Type B pancreatic cell (in vitro differentiated cells): ENCODE measurements at regions not wholly inside any gene's neighbourhood (a gene's known extent, or its start where the extent isn't known, plus 50 kb on each side); places are given as distances from the start of the nearest gene placed in this dataset.
"Not testable (repeated sequence)": the region's sequence is repeated elsewhere in the genome, so short reads cannot be mapped to it uniquely, and the experiment has no call there.

Experiments used
- DNase-seq: peaks from one replicate; pipeline ENCODE4 v3.0.0; 2021; ENCODE audit warnings: mixed read lengths; ENCODE audit not compliant: unreplicated experiment; ENCODE audit errors: extremely low spot score
- H3K27ac Mint-ChIP-seq: 2 replicates; pipeline ENCODE4 v1.8.0; 2021; ENCODE audit warnings: mild to moderate bottlenecking, mixed read lengths
- H3K27me3 Mint-ChIP-seq: 2 replicates; pipeline ENCODE4 v1.8.0; 2021; ENCODE audit warnings: mixed read lengths
- H3K36me3 Mint-ChIP-seq: 2 replicates; pipeline ENCODE4 v1.8.0; 2021; ENCODE audit warnings: mixed read lengths
- H3K4me1 Mint-ChIP-seq: one replicate; pipeline ENCODE4 v1.8.0; 2021; ENCODE audit warnings: mixed read lengths; ENCODE audit not compliant: unreplicated experiment
- H3K4me3 Mint-ChIP-seq: 2 replicates; pipeline ENCODE4 v1.8.0; 2021; ENCODE audit warnings: mild to moderate bottlenecking, mixed read lengths
- H3K9me3 Mint-ChIP-seq: 2 replicates; pipeline ENCODE4 v1.8.0; 2021; ENCODE audit warnings: mixed read lengths
- TF ChIP-seq, protein P1 (sequence below): fragments of 200-600 bp; sonication (generic); conservative IDR thresholded peaks from 2 replicates; pipeline ENCODE4 v1.5.0; 2021; ENCODE audit warnings: antibody characterized with exemption, mild to moderate bottlenecking

DNA sequence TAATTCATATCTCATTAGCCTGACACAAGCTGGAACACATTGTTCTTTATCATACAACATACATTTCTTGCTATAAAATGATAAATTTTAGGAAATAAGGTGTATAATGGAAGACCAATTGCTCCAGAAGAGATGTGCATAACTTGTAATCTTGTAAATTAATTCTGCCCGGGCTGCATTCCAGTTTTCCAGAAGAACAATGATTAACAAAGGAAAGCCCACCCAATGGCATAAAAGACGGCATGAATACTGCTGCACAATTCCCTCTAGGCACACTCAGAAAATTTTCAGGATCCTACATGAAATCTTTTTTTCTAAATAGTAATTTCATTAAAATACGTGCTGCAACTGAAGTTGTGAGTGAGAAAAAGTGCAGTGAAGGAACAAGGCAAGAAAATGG is 137.4 kb upstream of the KRR1 start:
- Mint-ChIP-seq H3K9me3 (peaks cover 10% of the 10 kb centered on the region), H3K4me1 (peaks cover 31% of the 10 kb centered on the region)

DNA sequence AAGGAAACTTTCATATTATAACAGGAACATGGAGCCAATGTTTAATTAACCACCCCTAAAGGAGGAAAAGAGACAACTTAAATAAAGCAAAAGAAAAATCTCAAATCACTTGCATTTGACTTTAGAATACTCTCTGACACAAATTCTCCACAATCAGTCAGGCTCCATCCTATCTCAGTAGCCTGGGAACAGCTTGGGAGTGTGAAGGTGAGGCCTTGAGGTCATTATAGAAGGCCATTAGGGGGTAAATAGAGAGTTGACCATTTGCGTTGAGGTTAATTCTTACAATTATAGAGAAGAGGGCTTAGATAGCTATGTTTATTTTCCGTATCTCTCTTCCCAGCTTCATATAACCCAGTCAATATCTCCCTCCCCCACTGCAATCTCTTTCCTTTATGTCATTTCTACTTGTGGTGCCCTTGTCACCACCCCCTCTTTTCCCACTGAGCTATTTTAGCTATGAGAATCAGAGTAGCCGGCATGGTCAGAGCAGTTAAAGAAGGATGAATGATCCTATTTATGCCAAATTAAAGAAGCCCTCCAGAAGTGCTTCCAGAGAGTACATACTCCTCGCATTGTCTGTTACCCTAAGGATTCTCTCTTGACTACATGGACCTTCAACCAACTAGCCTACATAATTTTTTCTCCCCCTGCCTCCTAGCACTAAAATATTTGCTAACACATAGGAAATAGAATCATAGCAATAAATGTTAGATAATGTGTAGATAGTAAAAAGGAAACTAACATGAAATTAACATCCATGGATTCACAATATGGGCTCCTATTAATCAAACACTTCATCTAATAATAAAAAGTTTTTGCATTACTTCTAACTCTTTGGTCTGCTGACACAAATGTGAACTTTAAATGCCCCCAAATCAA is 135.2 kb upstream of the KRR1 start:
- no peaks in the 10 kb centered on the region for H3K27me3 Mint-ChIP-seq
- no peak for DNase-seq
- no peak overlapping the region for H3K4me3 Mint-ChIP-seq
- TF ChIP-seq, protein P1, sequence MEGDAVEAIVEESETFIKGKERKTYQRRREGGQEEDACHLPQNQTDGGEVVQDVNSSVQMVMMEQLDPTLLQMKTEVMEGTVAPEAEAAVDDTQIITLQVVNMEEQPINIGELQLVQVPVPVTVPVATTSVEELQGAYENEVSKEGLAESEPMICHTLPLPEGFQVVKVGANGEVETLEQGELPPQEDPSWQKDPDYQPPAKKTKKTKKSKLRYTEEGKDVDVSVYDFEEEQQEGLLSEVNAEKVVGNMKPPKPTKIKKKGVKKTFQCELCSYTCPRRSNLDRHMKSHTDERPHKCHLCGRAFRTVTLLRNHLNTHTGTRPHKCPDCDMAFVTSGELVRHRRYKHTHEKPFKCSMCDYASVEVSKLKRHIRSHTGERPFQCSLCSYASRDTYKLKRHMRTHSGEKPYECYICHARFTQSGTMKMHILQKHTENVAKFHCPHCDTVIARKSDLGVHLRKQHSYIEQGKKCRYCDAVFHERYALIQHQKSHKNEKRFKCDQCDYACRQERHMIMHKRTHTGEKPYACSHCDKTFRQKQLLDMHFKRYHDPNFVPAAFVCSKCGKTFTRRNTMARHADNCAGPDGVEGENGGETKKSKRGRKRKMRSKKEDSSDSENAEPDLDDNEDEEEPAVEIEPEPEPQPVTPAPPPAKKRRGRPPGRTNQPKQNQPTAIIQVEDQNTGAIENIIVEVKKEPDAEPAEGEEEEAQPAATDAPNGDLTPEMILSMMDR = no peak
- no peak overlapping the region for H3K27ac Mint-ChIP-seq
- H3K4me1 Mint-ChIP-seq = peaks cover 31% of the 10 kb centered on the region
- H3K9me3 Mint-ChIP-seq = peaks cover 4% of the 10 kb centered on the region
- no peaks in the 10 kb centered on the region for H3K36me3 Mint-ChIP-seq

More for the DNA sequence above, 137.4 kb upstream of the KRR1 start:
- H3K4me3 Mint-ChIP-seq = no peak overlapping the region
- no peak overlapping the region for H3K27ac Mint-ChIP-seq
- H3K27me3 Mint-ChIP-seq = no peaks in the 10 kb centered on the region
- TF ChIP-seq, protein P1 = no peak
- peaks cover 4% of the 10 kb centered on the region for H3K36me3 Mint-ChIP-seq
- DNase-seq = no peak

DNA sequence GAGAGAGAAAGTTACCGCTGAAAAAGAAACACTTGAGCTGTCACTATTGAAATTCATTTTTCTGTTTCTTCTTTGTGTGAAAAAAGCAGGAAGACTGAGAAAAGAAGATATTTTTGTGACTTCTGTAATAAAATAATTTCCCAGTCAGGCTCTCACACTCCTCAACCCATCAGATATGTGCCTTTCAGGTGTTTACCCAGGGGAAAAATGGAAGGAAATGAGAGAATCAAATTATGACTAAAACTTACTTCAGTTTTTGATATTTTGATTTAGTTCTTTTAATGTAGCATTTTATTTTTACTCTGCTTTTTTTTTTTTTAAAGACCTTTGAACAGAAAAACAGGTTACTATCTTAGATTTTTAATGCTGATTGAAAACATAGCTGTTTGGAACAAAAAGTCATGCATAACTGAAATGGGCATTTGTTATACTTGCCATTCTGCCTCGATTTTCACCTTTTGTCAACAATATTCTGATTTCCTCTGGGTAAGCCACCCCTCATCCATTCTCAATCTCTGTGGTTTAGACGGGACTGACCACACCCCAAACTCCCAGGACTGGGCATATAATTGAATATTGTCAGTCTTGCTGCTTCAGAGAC is 133.2 kb upstream of the KRR1 start:
- Mint-ChIP-seq H3K9me3 (no peaks in the 10 kb centered on the region), H3K27me3 (no peaks in the 10 kb centered on the region), H3K4me3 (no peak overlapping the region), H3K4me1 (peaks cover 34% of the 10 kb centered on the region), H3K27ac (no peak overlapping the region), H3K36me3 (no peaks in the 10 kb centered on the region)
- DNase-seq = no peak
- TF ChIP-seq, protein P1 = no peak

DNA sequence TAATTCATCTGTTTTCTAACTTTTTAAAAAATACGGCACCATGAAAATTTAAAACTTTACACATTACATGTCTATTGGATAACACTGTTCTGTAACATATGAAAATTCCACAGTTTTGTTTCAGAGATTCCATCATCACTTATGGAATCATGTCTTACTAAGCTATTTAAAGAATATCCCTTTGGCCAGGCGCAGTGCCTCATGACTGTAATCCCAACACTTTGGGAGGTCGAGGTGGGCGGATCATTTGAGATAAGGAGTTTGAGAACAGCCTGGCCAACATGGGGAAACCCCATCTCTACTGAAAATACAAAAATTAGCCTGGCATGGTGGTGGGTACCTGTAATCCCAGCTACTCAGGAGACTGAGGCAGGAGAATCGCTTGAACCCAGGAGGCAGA is 131.7 kb upstream of the KRR1 start:
- not testable (repeated sequence) for H3K27ac Mint-ChIP-seq, H3K9me3 Mint-ChIP-seq, H3K27me3 Mint-ChIP-seq, DNase-seq, H3K4me3 Mint-ChIP-seq, H3K36me3 Mint-ChIP-seq
- peaks cover 38% of the 10 kb centered on the region for H3K4me1 Mint-ChIP-seq

DNA sequence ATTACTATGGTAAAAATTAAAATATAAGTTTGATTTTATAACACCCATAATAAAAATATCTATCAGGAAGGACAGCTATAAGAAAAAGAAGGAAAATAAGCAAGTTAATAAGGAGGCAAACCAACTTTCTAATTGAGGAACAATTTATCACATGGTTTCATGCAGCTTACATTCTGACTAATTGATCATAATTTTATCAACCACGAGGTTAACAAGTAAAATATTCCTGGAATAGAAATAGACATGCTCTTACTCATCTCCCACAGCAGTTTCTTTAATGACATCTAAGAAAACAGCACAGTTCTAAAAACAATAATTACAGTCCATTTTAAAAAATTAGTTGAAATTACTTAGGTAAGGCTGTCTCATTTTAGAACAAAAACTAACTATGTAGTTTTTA is 130.8 kb upstream of the KRR1 start:
- no peaks in the 10 kb centered on the region for H3K9me3 Mint-ChIP-seq
- peaks cover 38% of the 10 kb centered on the region for H3K4me1 Mint-ChIP-seq
- no peak for DNase-seq

More for the DNA sequence above, 130.8 kb upstream of the KRR1 start:
- Mint-ChIP-seq H3K4me3 (no peak overlapping the region), H3K36me3 (no peaks in the 10 kb centered on the region), H3K27me3 (no peaks in the 10 kb centered on the region), H3K27ac (no peak overlapping the region)
- TF ChIP-seq, protein P1 = no peak
